Loucy (cell line): ENCODE measurements at regions not wholly inside any gene's neighbourhood (a gene's known extent, or its start where the extent isn't known, plus 50 kb on each side); places are given as distances from the start of the nearest gene placed in this dataset.

Source experiments
- EZH2phosphoT487 ChIP-seq: fragments of 200-600 bp; IDR thresholded peaks from 2 replicates; pipeline ENCODE4 v1.6.1; 2018; ENCODE audit warnings: antibody characterized with exemption, mild to moderate bottlenecking, moderate library complexity, borderline replicate concordance
- TF ChIP-seq, protein P1 (sequence below): fragments of 200-600 bp; sonication (generic); conservative IDR thresholded peaks from 2 replicates; pipeline ENCODE4 v1.5.1; 2014; ENCODE audit warnings: mild to moderate bottlenecking, antibody characterized with exemption, low read length

DNA sequence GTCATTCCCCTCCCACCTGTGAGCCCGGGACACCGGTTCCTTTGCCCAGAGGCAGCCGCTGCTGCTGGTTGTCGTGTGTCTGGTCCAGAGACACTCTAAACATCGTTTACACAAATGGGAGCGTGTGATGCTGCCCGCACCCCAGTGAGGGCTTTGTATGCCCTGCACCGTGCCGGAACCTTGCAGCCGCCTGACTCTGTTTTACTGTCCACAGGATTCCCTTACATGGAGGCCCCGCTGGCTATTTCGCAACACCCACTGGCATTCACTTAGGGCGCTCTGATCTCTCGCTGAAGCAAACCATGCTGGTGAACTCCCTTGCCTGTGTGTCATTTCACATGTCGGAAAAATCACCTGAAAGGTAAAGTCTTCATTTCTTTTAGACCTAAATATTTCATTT, 100.8 kb upstream of the SLC6A6 start:
- TF ChIP-seq, protein P1, sequence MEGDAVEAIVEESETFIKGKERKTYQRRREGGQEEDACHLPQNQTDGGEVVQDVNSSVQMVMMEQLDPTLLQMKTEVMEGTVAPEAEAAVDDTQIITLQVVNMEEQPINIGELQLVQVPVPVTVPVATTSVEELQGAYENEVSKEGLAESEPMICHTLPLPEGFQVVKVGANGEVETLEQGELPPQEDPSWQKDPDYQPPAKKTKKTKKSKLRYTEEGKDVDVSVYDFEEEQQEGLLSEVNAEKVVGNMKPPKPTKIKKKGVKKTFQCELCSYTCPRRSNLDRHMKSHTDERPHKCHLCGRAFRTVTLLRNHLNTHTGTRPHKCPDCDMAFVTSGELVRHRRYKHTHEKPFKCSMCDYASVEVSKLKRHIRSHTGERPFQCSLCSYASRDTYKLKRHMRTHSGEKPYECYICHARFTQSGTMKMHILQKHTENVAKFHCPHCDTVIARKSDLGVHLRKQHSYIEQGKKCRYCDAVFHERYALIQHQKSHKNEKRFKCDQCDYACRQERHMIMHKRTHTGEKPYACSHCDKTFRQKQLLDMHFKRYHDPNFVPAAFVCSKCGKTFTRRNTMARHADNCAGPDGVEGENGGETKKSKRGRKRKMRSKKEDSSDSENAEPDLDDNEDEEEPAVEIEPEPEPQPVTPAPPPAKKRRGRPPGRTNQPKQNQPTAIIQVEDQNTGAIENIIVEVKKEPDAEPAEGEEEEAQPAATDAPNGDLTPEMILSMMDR: no peak
- no peak for TF ChIP-seq EZH2phosphoT487
